HG03432 (cell line): ENCODE measurements at regions not wholly inside any gene's neighbourhood (a gene's known extent, or its start where the extent isn't known, plus 50 kb on each side); places are given as distances from the start of the nearest gene placed in this dataset.
A peak's percentile ranks its signal among the peaks of the same experiment; 100 is the strongest.
"Not testable (repeated sequence)": the region's sequence is repeated elsewhere in the genome, so short reads cannot be mapped to it uniquely, and the experiment has no call there.

Experiments
- ATAC-seq: cut with Tn5 transposase; IDR thresholded peaks from one replicate; pipeline ENCODE4 v1.9.1; 2021; ENCODE audit warnings: mild to moderate bottlenecking, moderate library complexity; ENCODE audit not compliant: unreplicated experiment

- no peak for ATAC-seq
These were observed 254.7 kb upstream of the PTBP2 start for GRCh38 chr1:96466842-96467241.

GRCh38 chr1:96469726-96470125 lies 251.9 kb upstream of the PTBP2 start:
- not testable (repeated sequence) for ATAC-seq

- no peak for ATAC-seq
These were observed 249.1 kb upstream of the PTBP2 start for GRCh38 chr1:96472471-96472870.

- ATAC-seq, result no peak
These were observed 247.7 kb upstream of the PTBP2 start for GRCh38 chr1:96473791-96474434.

GRCh38 chr1:96474985-96475743 lies 246.4 kb upstream of the PTBP2 start:
- ATAC-seq, result no peak

- ATAC-seq, result no peak
These were observed 245.7 kb upstream of the PTBP2 start for GRCh38 chr1:96475903-96476302.

- no peak for ATAC-seq
These were observed 243.4 kb upstream of the PTBP2 start for GRCh38 chr1:96478228-96478627.

GRCh38 chr1:96481409-96481808 lies 240.2 kb upstream of the PTBP2 start:
- peak; percentile 65 for ATAC-seq

GRCh38 chr1:96482616-96483015 lies 239.0 kb upstream of the PTBP2 start:
- no peak for ATAC-seq

GRCh38 chr1:96487394-96487793 lies 234.2 kb upstream of the PTBP2 start:
- no peak for ATAC-seq

- no peak for ATAC-seq
These were observed 233.6 kb upstream of the PTBP2 start for GRCh38 chr1:96487971-96488370.

- peak; percentile 79 for ATAC-seq
These were observed 232.8 kb upstream of the PTBP2 start for GRCh38 chr1:96488777-96489176.

- ATAC-seq, result no peak
These were observed 229.3 kb upstream of the PTBP2 start for GRCh38 chr1:96492236-96492635.

- no peak for ATAC-seq
These were observed 222.7 kb upstream of the PTBP2 start for GRCh38 chr1:96498744-96499340.

GRCh38 chr1:96508233-96508632 lies 213.4 kb upstream of the PTBP2 start:
- ATAC-seq, result no peak

GRCh38 chr1:96509339-96509738 lies 212.2 kb upstream of the PTBP2 start:
- ATAC-seq, result no peak

GRCh38 chr1:96509951-96510350 lies 211.6 kb upstream of the PTBP2 start:
- ATAC-seq, result no peak

GRCh38 chr1:96510391-96510790 lies 211.2 kb upstream of the PTBP2 start:
- ATAC-seq, result no peak

- no peak for ATAC-seq
These were observed 210.7 kb upstream of the PTBP2 start for GRCh38 chr1:96510911-96511310.

- ATAC-seq, result no peak
These were observed 208.4 kb upstream of the PTBP2 start for GRCh38 chr1:96513136-96513535.

- peak; percentile 95 for ATAC-seq
These were observed 206.2 kb upstream of the PTBP2 start for GRCh38 chr1:96515430-96515829.

GRCh38 chr1:96515925-96516324 lies 205.7 kb upstream of the PTBP2 start:
- ATAC-seq, result peak; percentile 69
